ENCODE measurements at regions not wholly inside any gene's neighbourhood (a gene's known extent, or its start where the extent isn't known, plus 50 kb on each side); places are given as distances from the start of the nearest gene placed in this dataset.

- no peak for TF ChIP-seq POLR2A (IDR thresholded peaks at IDR 0.05)
- TF ChIP-seq CTCF (IDR thresholded peaks at IDR 0.05): no peak
Measured at GRCh38 chr1:216927633-216928032, 204.4 kb upstream of the ESRRG start.
